MCF 10A (cell line): ENCODE measurements at regions not wholly inside any gene's neighbourhood (a gene's known extent, or its start where the extent isn't known, plus 50 kb on each side); places are given as distances from the start of the nearest gene placed in this dataset.

Source experiments
- BruUV-seq: library from RNA; stranded (reverse); fragments of 400-500 nt; replicated peaks from 2 replicates; lab custom pipeline; 2021; lab: Mats Ljungman, UMichigan
- CTCF ChIA-PET: fragments of 300-600 bp; sonication (Branson Sonifier 250); formaldehyde crosslinking; extraction: SDS; loops from one replicate; lab custom pipeline; 2021; ENCODE audit warnings: antibody characterized with exemption, inconsistent platforms; lab: Yijun Ruan, JAX
- POLR2A ChIA-PET: fragments of 300-600, 350-650 bp; sonication (Branson Sonifier 250); formaldehyde crosslinking; extraction: SDS; loops from one replicate; lab custom pipeline; 2020; ENCODE audit warnings: antibody characterized with exemption, inconsistent platforms; lab: Yijun Ruan, JAX
- DNase-seq: peaks from one replicate; pipeline ENCODE4 v3.0.0-alpha.2; 2018; ENCODE audit not compliant: unreplicated experiment
- H3K27ac Mint-ChIP-seq: one replicate; pipeline ENCODE4 v1.8.0; 2022; ENCODE audit warnings: mild to moderate bottlenecking, low read depth, mixed read lengths; ENCODE audit not compliant: unreplicated experiment
- H3K27me3 Mint-ChIP-seq: one replicate; pipeline ENCODE4 v1.8.0; 2022; ENCODE audit warnings: mixed read lengths; ENCODE audit not compliant: insufficient read depth, unreplicated experiment
- H3K36me3 Mint-ChIP-seq: one replicate; pipeline ENCODE4 v1.8.0; 2022; ENCODE audit warnings: mild to moderate bottlenecking, moderate library complexity, mixed read lengths; ENCODE audit not compliant: insufficient read depth, unreplicated experiment
- H3K4me1 Mint-ChIP-seq: one replicate; pipeline ENCODE4 v1.8.0; 2022; ENCODE audit warnings: mixed read lengths; ENCODE audit not compliant: insufficient read depth, unreplicated experiment
- H3K4me3 Mint-ChIP-seq: one replicate; pipeline ENCODE4 v1.8.0; 2022; ENCODE audit warnings: mild to moderate bottlenecking, moderate library complexity, mixed read lengths; ENCODE audit not compliant: unreplicated experiment
- H3K9me3 Mint-ChIP-seq: one replicate; pipeline ENCODE4 v1.8.0; 2022; ENCODE audit warnings: mixed read lengths; ENCODE audit not compliant: unreplicated experiment
- CTCF ChIP-seq: fragments of 200-600 bp; IDR thresholded peaks from one replicate; pipeline ENCODE4 v1.8.0; 2022; ENCODE audit warnings: antibody characterized with exemption, mild to moderate bottlenecking; ENCODE audit not compliant: unreplicated experiment
- intact Hi-C: fragments of 100-400 bp; cut with micrococcal nuclease; formaldehyde crosslinking; loops from 2 replicates; pipeline ENCODE4 v1.14.1; 2022

- Mint-ChIP-seq H3K36me3 (no peaks in the 10 kb centered on the region), H3K9me3 (no peaks in the 10 kb centered on the region), H3K27ac (no peak overlapping the region), H3K4me3 (no peak overlapping the region), H3K4me1 (no peaks in the 10 kb centered on the region), H3K27me3 (peaks cover 84% of the 10 kb centered on the region)
- TF ChIP-seq CTCF: no peak
- CTCF ChIA-PET: no interaction called here
- POLR2A ChIA-PET: no interaction called here
- no peak for DNase-seq
- no TSS peak for BruUV-seq
- intact Hi-C loops: no loop called here
Measured at GRCh38 chr14:39863441-39863840, 431.2 kb upstream of the FBXO33 start.

GRCh38 chr14:39861696-39862095 is 429.5 kb upstream of the FBXO33 start:
- intact Hi-C loops: no loop called here
- no peaks in the 10 kb centered on the region for H3K36me3 Mint-ChIP-seq
- ChIA-PET CTCF (no interaction called here), POLR2A (no interaction called here)
- DNase-seq: no peak
- no peak for TF ChIP-seq CTCF
- no peaks in the 10 kb centered on the region for H3K4me1 Mint-ChIP-seq
- H3K4me3 Mint-ChIP-seq: no peak overlapping the region
- no TSS peak for BruUV-seq
- no peaks in the 10 kb centered on the region for H3K9me3 Mint-ChIP-seq
- H3K27ac Mint-ChIP-seq: no peak overlapping the region
- H3K27me3 Mint-ChIP-seq: peaks cover 77% of the 10 kb centered on the region

- ChIA-PET CTCF (no interaction called here), POLR2A (interaction anchor here (0.8 kb wide), 1 partner anchor 10 kb away, joined by 3 read pairs; no protein-coding TSS in a partner anchor)
- Mint-ChIP-seq H3K27ac (no peak overlapping the region), H3K4me3 (no peak overlapping the region), H3K4me1 (no peaks in the 10 kb centered on the region), H3K27me3 (peaks cover 76% of the 10 kb centered on the region), H3K36me3 (no peaks in the 10 kb centered on the region), H3K9me3 (no peaks in the 10 kb centered on the region)
- intact Hi-C loops: no loop called here
- no TSS peak for BruUV-seq
- DNase-seq: no peak
- TF ChIP-seq CTCF: no peak
Measured at GRCh38 chr14:39861229-39861600, 429.0 kb upstream of the FBXO33 start.

GRCh38 chr14:39860596-39861228 is 428.5 kb upstream of the FBXO33 start:
- no peak for TF ChIP-seq CTCF
- no peaks in the 10 kb centered on the region for H3K4me1 Mint-ChIP-seq
- H3K27me3 Mint-ChIP-seq: peaks cover 75% of the 10 kb centered on the region
- no peak for DNase-seq
- H3K9me3 Mint-ChIP-seq: no peaks in the 10 kb centered on the region
- no TSS peak for BruUV-seq
- POLR2A ChIA-PET: interaction anchor here (0.8 kb wide), 1 partner anchor 9 kb away, joined by 3 read pairs; no protein-coding TSS in a partner anchor
- CTCF ChIA-PET: no interaction called here
- intact Hi-C loops: no loop called here
- no peaks in the 10 kb centered on the region for H3K36me3 Mint-ChIP-seq
- no peak overlapping the region for H3K27ac Mint-ChIP-seq
- no peak overlapping the region for H3K4me3 Mint-ChIP-seq
